OCI-LY3 (cell line): ENCODE measurements at regions not wholly inside any gene's neighbourhood (a gene's known extent, or its start where the extent isn't known, plus 50 kb on each side); places are given as distances from the start of the nearest gene placed in this dataset.
"Not testable (repeated sequence)": the region's sequence is repeated elsewhere in the genome, so short reads cannot be mapped to it uniquely, and the experiment has no call there.

Experiments
- EZH2phosphoT487 ChIP-seq: fragments of 200-600 bp; shearing (Covaris generic); IDR thresholded peaks from 2 replicates; pipeline ENCODE4 v1.6.1; 2018; ENCODE audit warnings: antibody characterized with exemption, mixed run types, low read depth
- TF ChIP-seq, protein P1 (sequence below): fragments of 200-600, 300-600 bp; sonication (generic); IDR thresholded peaks from 2 replicates; pipeline ENCODE4 v1.5.1; 2014; ENCODE audit warnings: antibody characterized with exemption, low read length, low read depth

DNA sequence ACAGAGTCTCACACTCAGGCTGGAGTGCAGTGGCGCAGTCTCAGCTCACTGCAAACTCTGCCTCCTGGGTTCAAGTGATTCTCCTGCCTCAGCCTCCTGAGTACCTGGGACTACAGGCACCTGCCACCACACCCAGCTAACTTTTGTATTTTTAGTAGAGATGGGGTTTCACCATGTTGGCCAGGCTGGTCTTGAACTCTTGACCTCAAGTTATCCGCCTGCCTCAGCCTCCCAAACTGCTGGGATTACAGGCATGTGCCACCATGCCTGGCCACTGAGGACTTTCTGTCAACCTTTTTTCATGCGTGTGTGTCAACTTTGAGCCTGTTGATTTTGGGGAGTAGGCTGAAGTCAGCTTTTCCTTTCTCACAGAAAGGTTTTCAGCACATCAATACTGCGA is 75.5 kb downstream of the ACKR3 start:
- TF ChIP-seq, protein P1, sequence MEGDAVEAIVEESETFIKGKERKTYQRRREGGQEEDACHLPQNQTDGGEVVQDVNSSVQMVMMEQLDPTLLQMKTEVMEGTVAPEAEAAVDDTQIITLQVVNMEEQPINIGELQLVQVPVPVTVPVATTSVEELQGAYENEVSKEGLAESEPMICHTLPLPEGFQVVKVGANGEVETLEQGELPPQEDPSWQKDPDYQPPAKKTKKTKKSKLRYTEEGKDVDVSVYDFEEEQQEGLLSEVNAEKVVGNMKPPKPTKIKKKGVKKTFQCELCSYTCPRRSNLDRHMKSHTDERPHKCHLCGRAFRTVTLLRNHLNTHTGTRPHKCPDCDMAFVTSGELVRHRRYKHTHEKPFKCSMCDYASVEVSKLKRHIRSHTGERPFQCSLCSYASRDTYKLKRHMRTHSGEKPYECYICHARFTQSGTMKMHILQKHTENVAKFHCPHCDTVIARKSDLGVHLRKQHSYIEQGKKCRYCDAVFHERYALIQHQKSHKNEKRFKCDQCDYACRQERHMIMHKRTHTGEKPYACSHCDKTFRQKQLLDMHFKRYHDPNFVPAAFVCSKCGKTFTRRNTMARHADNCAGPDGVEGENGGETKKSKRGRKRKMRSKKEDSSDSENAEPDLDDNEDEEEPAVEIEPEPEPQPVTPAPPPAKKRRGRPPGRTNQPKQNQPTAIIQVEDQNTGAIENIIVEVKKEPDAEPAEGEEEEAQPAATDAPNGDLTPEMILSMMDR, result not testable (repeated sequence)
- TF ChIP-seq EZH2phosphoT487, result not testable (repeated sequence)
